ENCODE measurements at regions not wholly inside any gene's neighbourhood (a gene's known extent, or its start where the extent isn't known, plus 50 kb on each side); places are given as distances from the start of the nearest gene placed in this dataset.

DNA sequence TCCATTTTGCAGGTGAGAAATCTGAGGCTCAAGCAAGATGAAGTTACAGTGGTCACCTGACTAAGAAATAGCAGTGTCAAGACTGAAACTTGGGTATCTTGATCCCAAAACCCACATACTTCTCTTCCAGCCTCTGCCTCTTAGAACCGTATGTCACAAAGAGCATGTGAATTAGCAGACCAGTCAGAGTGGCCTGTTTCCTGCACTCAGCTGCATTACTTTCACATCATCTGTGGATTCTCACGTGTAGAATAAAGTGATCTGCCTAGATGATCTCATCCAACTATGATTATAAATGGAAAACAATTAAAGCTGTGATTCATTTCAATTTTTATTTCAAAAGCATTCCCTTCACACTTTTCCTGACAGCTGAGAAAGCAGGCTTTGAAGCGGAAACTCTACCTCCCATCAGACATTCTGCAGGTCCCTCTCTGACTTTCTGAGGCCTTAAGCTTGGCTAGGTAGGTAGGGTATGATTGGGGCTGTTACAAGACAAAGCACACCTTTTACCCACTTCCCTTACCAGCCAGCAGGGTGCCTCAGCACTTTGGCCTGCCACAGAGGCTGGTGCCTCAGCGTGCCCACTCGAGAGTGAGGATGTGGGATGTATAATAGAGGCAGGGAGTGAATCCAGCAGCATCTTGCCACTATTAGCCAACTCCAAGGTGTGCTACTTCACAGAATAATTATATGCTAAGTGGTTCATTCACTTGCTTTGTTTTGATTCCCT, 70.2 kb upstream of the PDE1C start:
- no peak overlapping the region for H2AK5ac ChIP-seq (ENCODE audit: low read length, severe bottlenecking)
- H2BK12ac ChIP-seq (ENCODE audit: low read length in 2 of 2): no peak overlapping the region
- no peaks in the 10 kb centered on the region for H3K9me3 ChIP-seq (ENCODE audit: control insufficient read depth, low read length)
- H3K4me2 ChIP-seq (ENCODE audit: low read length, poor library complexity, severe bottlenecking): no peak overlapping the region
- no peak overlapping the region for H2BK120ac ChIP-seq (ENCODE audit: low read depth, low read length)
- no peak overlapping the region for H3K4me3 ChIP-seq (ENCODE audit: insufficient read depth in 1 of 2, low read depth in 1 of 2, low read length in 2 of 2)
- H3K4me1 ChIP-seq (ENCODE audit: control insufficient read depth, insufficient read depth, low read depth, low read length): peaks cover 4% of the 10 kb centered on the region
- no peak overlapping the region for H3K4ac ChIP-seq (ENCODE audit: low read depth in 1 of 2, low read length in 2 of 2)
- no peak for DNase-seq
- H4K8ac ChIP-seq (ENCODE audit: low read length): no peak overlapping the region
- H3K18ac ChIP-seq (ENCODE audit: low read depth in 1 of 2, low read length in 2 of 2): no peak overlapping the region
- H2BK15ac ChIP-seq (ENCODE audit: low read depth, poor library complexity, severe bottlenecking): no peak overlapping the region
- H2BK5ac ChIP-seq (ENCODE audit: low read depth, low read length, poor library complexity, severe bottlenecking): no peak overlapping the region
- no peaks in the 10 kb centered on the region for H3K27me3 ChIP-seq (ENCODE audit: control insufficient read depth in 1 of 2, insufficient read depth in 1 of 2, low read length in 2 of 2)
- H2AFZ ChIP-seq (ENCODE audit: low read depth, low read length): no peak overlapping the region
- H4K91ac ChIP-seq (ENCODE audit: low read length): no peak overlapping the region
- no peaks in the 10 kb centered on the region for H3K36me3 ChIP-seq (ENCODE audit: control insufficient read depth in 1 of 2, insufficient read depth in 2 of 2, low read depth in 1 of 2, low read length in 2 of 2)
- no peaks in the 10 kb centered on the region for H3K79me1 ChIP-seq (replicated peaks; ENCODE audit: low read length, poor library complexity, severe bottlenecking)
- WGBS: 80% methylated on average over 1 of the region's 5 CpGs
- H3K27ac ChIP-seq (ENCODE audit: low read length, poor library complexity, severe bottlenecking): no peak overlapping the region
- no peak overlapping the region for H3K23ac ChIP-seq (ENCODE audit: low read length in 2 of 2)
- no peak overlapping the region for H3K14ac ChIP-seq (ENCODE audit: low read length in 2 of 2)
- H3K9ac ChIP-seq (ENCODE audit: low read length): no peak overlapping the region

DNA sequence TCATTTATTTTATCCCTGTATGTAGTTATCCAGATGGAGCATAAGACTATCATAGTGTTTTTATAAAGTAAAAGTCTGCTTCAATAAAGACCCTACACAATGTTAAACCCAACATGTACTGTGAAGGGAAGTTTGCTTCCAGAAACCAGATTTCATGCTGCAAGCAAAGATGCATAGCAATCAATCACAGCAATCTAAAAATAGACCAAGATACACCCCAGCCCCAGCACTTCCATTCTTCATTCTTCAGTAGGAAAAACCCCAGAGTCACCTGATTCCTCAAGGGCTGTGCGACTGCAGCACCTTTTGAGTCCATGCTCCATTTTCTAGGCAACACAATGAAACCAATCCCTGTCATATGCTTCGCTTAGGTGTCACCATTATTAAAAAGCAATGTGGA, 66.9 kb upstream of the PDE1C start:
- no peak overlapping the region for H4K8ac ChIP-seq (ENCODE audit: low read length)
- no peak overlapping the region for H3K9ac ChIP-seq (ENCODE audit: low read length)
- H3K14ac ChIP-seq (ENCODE audit: low read length in 2 of 2): no peak overlapping the region
- no peak overlapping the region for H2BK5ac ChIP-seq (ENCODE audit: low read depth, low read length, poor library complexity, severe bottlenecking)
- H3K9me3 ChIP-seq (ENCODE audit: control insufficient read depth, low read length): peaks cover 8% of the 10 kb centered on the region
- H3K4me3 ChIP-seq (ENCODE audit: insufficient read depth in 1 of 2, low read depth in 1 of 2, low read length in 2 of 2): no peak overlapping the region
- H2BK120ac ChIP-seq (ENCODE audit: low read depth, low read length): no peak overlapping the region
- no peak for DNase-seq
- WGBS: 95% methylated on average over 2 of the region's 2 CpGs
- no peaks in the 10 kb centered on the region for H3K79me1 ChIP-seq (replicated peaks; ENCODE audit: low read length, poor library complexity, severe bottlenecking)
- H3K18ac ChIP-seq (ENCODE audit: low read depth in 1 of 2, low read length in 2 of 2): no peak overlapping the region
- no peak overlapping the region for H3K4me2 ChIP-seq (ENCODE audit: low read length, poor library complexity, severe bottlenecking)
- no peaks in the 10 kb centered on the region for H3K4me1 ChIP-seq (ENCODE audit: control insufficient read depth, insufficient read depth, low read depth, low read length)
- H2BK12ac ChIP-seq (ENCODE audit: low read length in 2 of 2): no peak overlapping the region
- H3K27me3 ChIP-seq (ENCODE audit: control insufficient read depth in 1 of 2, insufficient read depth in 1 of 2, low read length in 2 of 2): no peaks in the 10 kb centered on the region
- H3K23ac ChIP-seq (ENCODE audit: low read length in 2 of 2): no peak overlapping the region
- H3K27ac ChIP-seq (ENCODE audit: low read length, poor library complexity, severe bottlenecking): no peak overlapping the region
- H2BK15ac ChIP-seq (ENCODE audit: low read depth, poor library complexity, severe bottlenecking): no peak overlapping the region
- H3K4ac ChIP-seq (ENCODE audit: low read depth in 1 of 2, low read length in 2 of 2): no peak overlapping the region
- no peak overlapping the region for H4K91ac ChIP-seq (ENCODE audit: low read length)
- H2AFZ ChIP-seq (ENCODE audit: low read depth, low read length): no peak overlapping the region
- no peak overlapping the region for H2AK5ac ChIP-seq (ENCODE audit: low read length, severe bottlenecking)
- H3K36me3 ChIP-seq (ENCODE audit: control insufficient read depth in 1 of 2, insufficient read depth in 2 of 2, low read depth in 1 of 2, low read length in 2 of 2): no peaks in the 10 kb centered on the region

DNA sequence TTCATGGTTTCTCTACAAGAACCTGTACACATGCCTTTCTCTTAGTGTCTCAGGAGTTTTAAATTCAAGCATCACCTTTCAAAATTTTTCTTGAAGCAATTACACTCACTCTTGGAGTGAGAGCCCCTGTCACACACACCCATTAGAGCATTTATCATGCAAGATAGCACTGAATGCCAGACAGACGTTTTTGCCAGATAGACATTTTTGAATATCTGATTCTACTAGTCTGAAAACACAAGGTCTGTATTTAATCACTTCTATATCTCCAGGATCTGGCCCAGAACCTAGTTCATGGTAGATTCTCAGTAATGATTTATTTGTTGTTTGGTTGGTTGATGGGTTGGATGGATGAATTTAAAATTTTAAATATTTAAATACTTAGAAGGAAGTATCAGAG, 60.9 kb upstream of the PDE1C start:
- no peak overlapping the region for H4K91ac ChIP-seq (ENCODE audit: low read length)
- no peak overlapping the region for H3K4ac ChIP-seq (ENCODE audit: low read depth in 1 of 2, low read length in 2 of 2)
- no peak overlapping the region for H3K27ac ChIP-seq (ENCODE audit: low read length, poor library complexity, severe bottlenecking)
- no peak overlapping the region for H2BK12ac ChIP-seq (ENCODE audit: low read length in 2 of 2)
- H3K23ac ChIP-seq (ENCODE audit: low read length in 2 of 2): no peak overlapping the region
- H3K14ac ChIP-seq (ENCODE audit: low read length in 2 of 2): no peak overlapping the region
- 17% methylated on average over 1 of the region's 1 CpG for WGBS
- H3K9me3 ChIP-seq (ENCODE audit: control insufficient read depth, low read length): peaks cover 8% of the 10 kb centered on the region
- H2AFZ ChIP-seq (ENCODE audit: low read depth, low read length): no peak overlapping the region
- H4K8ac ChIP-seq (ENCODE audit: low read length): no peak overlapping the region
- H3K9ac ChIP-seq (ENCODE audit: low read length): no peak overlapping the region
- no peak overlapping the region for H2BK5ac ChIP-seq (ENCODE audit: low read depth, low read length, poor library complexity, severe bottlenecking)
- DNase-seq: no peak
- H3K4me1 ChIP-seq (ENCODE audit: control insufficient read depth, insufficient read depth, low read depth, low read length): no peaks in the 10 kb centered on the region
- no peaks in the 10 kb centered on the region for H3K27me3 ChIP-seq (ENCODE audit: control insufficient read depth in 1 of 2, insufficient read depth in 1 of 2, low read length in 2 of 2)
- no peaks in the 10 kb centered on the region for H3K79me1 ChIP-seq (replicated peaks; ENCODE audit: low read length, poor library complexity, severe bottlenecking)
- H2BK15ac ChIP-seq (ENCODE audit: low read depth, poor library complexity, severe bottlenecking): no peak overlapping the region
- no peak overlapping the region for H3K18ac ChIP-seq (ENCODE audit: low read depth in 1 of 2, low read length in 2 of 2)
- no peak overlapping the region for H3K4me2 ChIP-seq (ENCODE audit: low read length, poor library complexity, severe bottlenecking)
- H3K4me3 ChIP-seq (ENCODE audit: insufficient read depth in 1 of 2, low read depth in 1 of 2, low read length in 2 of 2): no peak overlapping the region
- no peaks in the 10 kb centered on the region for H3K36me3 ChIP-seq (ENCODE audit: control insufficient read depth in 1 of 2, insufficient read depth in 2 of 2, low read depth in 1 of 2, low read length in 2 of 2)
- H2AK5ac ChIP-seq (ENCODE audit: low read length, severe bottlenecking): no peak overlapping the region
- no peak overlapping the region for H2BK120ac ChIP-seq (ENCODE audit: low read depth, low read length)

DNA sequence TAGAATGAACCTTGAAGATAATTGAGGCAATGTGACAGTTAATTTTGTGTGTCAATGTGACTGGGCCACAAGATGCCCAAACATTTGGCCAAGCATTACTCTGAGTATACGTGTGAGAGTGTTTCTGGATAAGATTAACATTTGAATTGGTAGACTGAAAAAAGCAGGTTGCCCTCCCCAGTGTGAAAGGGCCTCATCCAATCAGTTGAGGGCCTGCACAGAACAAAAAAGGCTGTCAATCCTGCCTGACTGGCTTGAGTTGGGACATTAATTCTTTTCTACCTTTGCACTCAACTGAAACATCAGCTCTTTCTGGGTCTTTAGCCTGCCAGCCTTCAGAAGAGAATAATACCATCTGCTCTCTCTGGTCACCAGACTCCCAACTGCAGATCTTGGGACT, 56.6 kb upstream of the PDE1C start:
- no peak overlapping the region for H2BK120ac ChIP-seq (ENCODE audit: low read depth, low read length)
- H3K23ac ChIP-seq (ENCODE audit: low read length in 2 of 2): no peak overlapping the region
- H3K27me3 ChIP-seq (ENCODE audit: control insufficient read depth in 1 of 2, insufficient read depth in 1 of 2, low read length in 2 of 2): no peaks in the 10 kb centered on the region
- H3K18ac ChIP-seq (ENCODE audit: low read depth in 1 of 2, low read length in 2 of 2): no peak overlapping the region
- H2AFZ ChIP-seq (ENCODE audit: low read depth, low read length): no peak overlapping the region
- H3K4me2 ChIP-seq (ENCODE audit: low read length, poor library complexity, severe bottlenecking): no peak overlapping the region
- H3K4ac ChIP-seq (ENCODE audit: low read depth in 1 of 2, low read length in 2 of 2): no peak overlapping the region
- H2AK5ac ChIP-seq (ENCODE audit: low read length, severe bottlenecking): no peak overlapping the region
- no peak overlapping the region for H4K91ac ChIP-seq (ENCODE audit: low read length)
- no peak overlapping the region for H3K14ac ChIP-seq (ENCODE audit: low read length in 2 of 2)
- H3K27ac ChIP-seq (ENCODE audit: low read length, poor library complexity, severe bottlenecking): no peak overlapping the region
- H3K36me3 ChIP-seq (ENCODE audit: control insufficient read depth in 1 of 2, insufficient read depth in 2 of 2, low read depth in 1 of 2, low read length in 2 of 2): no peaks in the 10 kb centered on the region
- H3K9me3 ChIP-seq (ENCODE audit: control insufficient read depth, low read length): peaks cover 5% of the 10 kb centered on the region
- no peak overlapping the region for H4K8ac ChIP-seq (ENCODE audit: low read length)
- no peaks in the 10 kb centered on the region for H3K4me1 ChIP-seq (ENCODE audit: control insufficient read depth, insufficient read depth, low read depth, low read length)
- no peak overlapping the region for H2BK12ac ChIP-seq (ENCODE audit: low read length in 2 of 2)
- no peak overlapping the region for H2BK15ac ChIP-seq (ENCODE audit: low read depth, poor library complexity, severe bottlenecking)
- no peak overlapping the region for H2BK5ac ChIP-seq (ENCODE audit: low read depth, low read length, poor library complexity, severe bottlenecking)
- WGBS: 44% methylated on average over 1 of the region's 1 CpG
- no peaks in the 10 kb centered on the region for H3K79me1 ChIP-seq (replicated peaks; ENCODE audit: low read length, poor library complexity, severe bottlenecking)
- no peak overlapping the region for H3K4me3 ChIP-seq (ENCODE audit: insufficient read depth in 1 of 2, low read depth in 1 of 2, low read length in 2 of 2)
- no peak for DNase-seq
- no peak overlapping the region for H3K9ac ChIP-seq (ENCODE audit: low read length)
